NCI-H146 treated with DMSO at 0.1 percent for 48 hours (cell line): ENCODE measurements at regions not wholly inside any gene's neighbourhood (a gene's known extent, or its start where the extent isn't known, plus 50 kb on each side); places are given as distances from the start of the nearest gene placed in this dataset.
"Not testable (repeated sequence)": the region's sequence is repeated elsewhere in the genome, so short reads cannot be mapped to it uniquely, and the experiment has no call there.

Experiments used
- DNase-seq: peaks from one replicate; lab custom pipeline; 2025; ENCODE audit not compliant: unreplicated experiment; lab: John Stamatoyannopoulos, UW

GRCh38 chr4:179165000-179165738 lies 1722.9 kb upstream of the AGA start:
- DNase-seq: no peak

GRCh38 chr4:179165862-179166261 lies 1723.6 kb upstream of the AGA start:
- no peak for DNase-seq

DNA sequence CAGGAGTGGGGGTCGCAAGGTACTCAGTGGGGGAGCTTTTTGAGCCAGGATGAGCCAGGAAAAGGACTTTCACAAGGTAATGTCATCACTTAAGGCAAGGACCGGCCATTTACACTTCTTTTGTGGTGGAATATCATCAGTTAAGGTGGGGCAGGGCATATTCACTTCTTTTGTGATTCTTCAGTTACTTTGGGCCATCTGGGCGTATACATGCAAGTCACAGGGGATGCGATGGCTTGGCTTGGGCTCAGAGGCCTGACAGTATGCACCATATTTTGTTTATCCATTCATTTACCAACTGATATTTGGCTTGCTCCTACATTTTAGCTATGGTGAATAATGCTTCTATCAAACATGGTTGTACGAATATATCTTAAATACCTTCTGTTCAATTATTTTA lies 1728.1 kb upstream of the AGA start:
- not testable (repeated sequence) for DNase-seq

GRCh38 chr4:179182741-179183140 lies 1740.5 kb upstream of the AGA start:
- DNase-seq: no peak

DNA sequence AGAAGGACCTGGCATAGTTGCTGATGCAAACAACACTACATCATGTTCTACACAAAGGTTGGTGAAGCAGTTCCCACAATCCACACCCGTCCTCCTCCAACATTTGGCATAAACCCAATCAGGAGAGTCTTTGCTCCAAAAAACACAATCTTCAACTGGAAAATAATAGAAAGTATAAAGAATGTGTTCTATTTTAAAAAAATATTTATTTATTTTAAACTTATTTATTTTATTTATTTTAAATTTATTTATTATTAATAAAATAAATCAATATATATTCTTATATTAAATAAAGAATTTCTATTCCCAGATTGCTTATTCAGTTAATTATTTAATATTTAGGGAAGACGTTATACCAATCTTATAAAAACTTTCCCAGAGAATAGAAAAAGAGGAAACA lies 1753.7 kb upstream of the AGA start:
- no peak for DNase-seq

DNA sequence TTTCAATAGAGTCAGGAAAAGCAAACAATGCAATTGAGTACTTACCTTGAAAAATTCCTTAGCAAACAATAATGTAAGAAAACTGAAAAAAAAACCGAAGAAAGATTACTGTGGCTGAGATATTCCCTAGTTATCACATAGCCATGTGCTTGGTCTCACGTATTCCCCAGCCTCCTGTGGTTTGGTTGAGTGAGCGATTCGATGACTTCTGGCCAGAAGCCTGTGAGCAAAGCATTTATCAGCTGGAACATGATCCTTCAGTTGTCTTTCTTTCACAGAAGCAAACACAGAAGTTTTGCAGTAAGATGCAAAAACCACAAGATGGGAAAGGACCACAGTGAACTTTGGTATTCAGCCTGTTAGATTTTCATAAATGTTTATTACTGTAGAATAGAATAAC lies 1754.3 kb upstream of the AGA start:
- DNase-seq: no peak

GRCh38 chr4:179200681-179201080 lies 1758.4 kb upstream of the AGA start:
- no peak for DNase-seq

GRCh38 chr4:179225594-179225993 lies 1783.4 kb upstream of the AGA start:
- DNase-seq: no peak

GRCh38 chr4:179248821-179249220 lies 1806.6 kb upstream of the AGA start:
- no peak for DNase-seq

GRCh38 chr4:179268791-179269190 lies 1826.6 kb upstream of the AGA start:
- no peak for DNase-seq

DNA sequence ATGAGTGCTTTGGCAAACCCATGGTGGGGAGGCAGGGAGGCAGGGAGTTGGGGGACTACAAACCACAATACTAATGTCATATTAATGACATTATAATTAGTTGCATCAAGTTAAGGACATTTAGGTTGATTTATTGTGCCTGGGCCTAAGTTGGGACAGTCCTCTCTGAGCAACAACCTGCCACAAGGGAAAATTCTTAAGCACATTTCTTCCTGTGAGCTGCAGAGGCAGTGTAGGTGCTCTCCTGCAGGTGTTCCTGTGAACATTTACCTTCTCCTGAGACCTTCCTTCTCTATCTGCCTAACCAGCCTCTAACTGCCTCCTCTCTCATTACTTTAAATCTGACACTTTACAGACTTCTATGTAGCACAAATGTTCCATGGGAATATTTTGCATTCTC lies 1830.0 kb upstream of the AGA start:
- no peak for DNase-seq

- no peak for DNase-seq
Measured at GRCh38 chr4:179278647-179279046, 1836.4 kb upstream of the AGA start.

- DNase-seq: no peak
Measured at GRCh38 chr4:179285696-179286095, 1843.5 kb upstream of the AGA start.

DNA sequence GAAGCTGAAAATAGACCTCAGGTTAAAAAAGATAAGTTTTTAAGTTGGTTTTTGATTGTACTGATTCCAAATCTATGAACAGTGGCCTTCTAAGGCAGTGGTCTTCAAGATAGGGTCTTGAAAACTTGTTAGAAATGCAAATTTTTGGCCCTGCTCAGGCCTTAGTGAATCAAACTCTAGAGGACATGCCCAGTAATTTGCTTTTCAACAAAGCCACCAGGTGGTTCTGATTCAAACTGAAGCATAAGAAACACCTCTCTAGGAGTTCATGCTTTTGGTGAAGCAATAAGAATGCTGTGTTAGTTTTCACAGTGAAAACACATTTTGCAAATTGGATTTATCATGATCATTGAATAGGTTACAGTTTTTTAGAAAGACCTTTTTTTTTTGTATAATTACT lies 1849.4 kb upstream of the AGA start:
- no peak for DNase-seq

- DNase-seq: no peak
Measured at GRCh38 chr4:179292468-179292867, 1850.2 kb upstream of the AGA start.

DNA sequence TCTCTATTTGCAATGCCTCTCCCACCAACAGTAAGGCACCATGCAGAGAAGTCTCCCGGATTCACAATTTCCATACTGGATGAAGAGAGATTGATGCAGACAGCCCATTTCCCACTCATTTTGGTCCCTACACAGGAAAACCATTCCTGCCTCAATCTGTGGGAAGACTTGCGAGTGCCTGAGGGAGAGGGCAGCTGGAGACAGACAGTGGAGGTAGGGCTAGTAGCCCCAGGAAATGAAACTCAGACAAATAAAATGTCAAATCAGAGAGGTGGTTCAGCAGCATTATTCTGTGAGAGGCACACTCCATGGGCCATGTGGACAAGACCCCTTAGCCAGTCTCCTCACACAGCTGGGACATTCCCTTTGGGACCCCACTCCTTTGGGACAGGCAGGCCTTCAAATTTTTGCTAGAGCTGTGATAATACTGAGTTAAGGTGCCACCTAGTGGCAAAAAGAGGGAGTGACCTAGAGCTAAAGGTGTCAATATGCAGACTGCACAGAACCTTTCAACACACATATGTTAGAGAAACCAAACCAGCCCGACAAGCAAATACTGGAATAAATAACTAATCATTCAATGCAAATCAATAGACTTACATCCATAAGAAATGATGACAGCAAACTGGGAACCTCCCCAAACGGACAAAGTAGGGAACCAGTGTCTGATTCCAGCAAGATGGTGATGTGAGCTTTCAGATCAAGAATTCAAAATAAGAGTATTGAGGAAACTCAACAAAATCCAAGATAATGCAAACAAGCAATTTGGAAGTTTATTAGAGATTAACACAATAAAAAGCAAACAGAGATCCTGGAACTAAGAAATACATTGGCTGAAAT lies 1865.3 kb upstream of the AGA start:
- DNase-seq: no peak

GRCh38 chr4:179313823-179314222 lies 1871.6 kb upstream of the AGA start:
- DNase-seq: no peak

DNA sequence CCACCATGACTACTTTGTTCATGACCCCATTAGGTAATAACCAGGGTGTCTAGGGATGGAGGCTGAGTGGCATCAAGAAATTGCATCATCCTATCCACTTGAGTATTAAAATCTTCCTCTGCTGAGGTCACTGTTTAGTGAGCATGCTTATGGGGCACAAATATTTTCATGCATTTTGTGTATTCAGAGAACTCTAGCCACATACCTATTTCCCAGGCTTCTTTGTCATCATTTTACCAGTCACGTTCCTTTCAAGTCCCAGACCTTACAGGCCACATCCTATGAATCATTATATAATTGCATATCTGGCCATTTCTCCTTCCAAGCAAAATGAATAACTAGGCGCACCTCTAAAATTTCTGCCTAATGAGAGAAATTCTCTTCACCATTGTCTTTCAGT lies 1882.9 kb upstream of the AGA start:
- no peak for DNase-seq

DNA sequence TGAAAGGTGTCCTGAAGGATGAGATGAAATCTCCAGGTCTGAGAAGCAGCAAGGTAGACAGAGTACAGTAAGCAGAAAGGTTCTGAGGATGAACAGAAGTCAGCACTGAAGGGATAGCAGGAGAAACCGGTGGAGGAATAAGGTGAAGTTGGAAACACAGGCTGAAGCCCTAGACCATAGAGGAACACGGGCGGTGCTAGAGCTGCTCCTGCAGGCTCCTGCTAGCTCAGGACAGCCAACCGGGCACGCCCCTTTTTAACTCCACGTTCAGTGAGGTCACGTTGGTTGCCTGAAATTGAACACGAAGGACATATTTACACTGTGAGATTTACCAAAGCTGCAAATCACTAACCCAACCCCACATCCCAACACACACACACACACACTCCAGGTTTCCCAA lies 1886.4 kb upstream of the AGA start:
- no peak for DNase-seq

- no peak for DNase-seq
Measured at GRCh38 chr4:179331362-179331761, 1889.1 kb upstream of the AGA start.

DNA sequence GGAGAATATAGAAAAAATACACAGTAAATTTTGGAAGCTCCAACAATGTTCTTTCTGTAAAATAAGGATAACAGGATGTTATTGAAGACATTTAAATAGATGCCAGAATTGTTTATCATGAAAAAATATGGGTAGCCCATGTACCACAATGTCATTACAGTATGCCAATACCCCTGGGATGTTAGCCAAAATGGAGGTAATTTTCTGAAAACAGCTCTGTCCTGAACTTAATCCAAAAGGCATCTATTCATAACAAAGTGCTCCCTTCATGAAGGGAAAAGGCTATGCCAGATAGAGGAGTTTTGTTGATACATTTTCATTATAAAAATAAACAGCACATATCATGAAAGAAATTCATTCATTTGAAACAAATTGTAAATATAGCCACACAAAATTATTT lies 1902.6 kb upstream of the AGA start:
- no peak for DNase-seq

GRCh38 chr4:179352221-179352620 lies 1910.0 kb upstream of the AGA start:
- no peak for DNase-seq

DNA sequence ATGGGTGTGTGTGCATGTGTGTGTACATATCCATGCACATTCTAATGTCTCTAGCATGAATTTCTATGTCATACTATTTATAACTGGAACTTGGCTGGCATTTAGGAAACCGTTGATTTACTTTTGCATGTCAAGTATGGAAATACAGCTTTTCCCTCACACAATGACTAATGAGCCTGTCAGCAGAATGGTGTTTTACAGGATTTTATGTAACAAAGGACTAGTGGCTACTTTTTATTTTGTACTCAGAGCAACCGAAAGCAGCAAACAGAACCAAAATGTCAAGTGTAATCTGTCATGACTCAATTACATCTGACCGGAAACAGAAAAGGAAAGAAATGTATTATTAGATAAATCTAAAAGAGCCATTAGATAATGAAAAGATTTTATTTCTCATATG lies 1911.5 kb upstream of the AGA start:
- no peak for DNase-seq
